Hepatocyte (in vitro differentiated cells): ENCODE measurements at regions not wholly inside any gene's neighbourhood (a gene's known extent, or its start where the extent isn't known, plus 50 kb on each side); places are given as distances from the start of the nearest gene placed in this dataset.

Experiments
- DNase-seq: peaks from one replicate; pipeline ENCODE4 v3.0.0-alpha.2; 2016; ENCODE audit warnings: low spot score
- H2AFZ ChIP-seq: fragments of 200-600 bp; sonication (generic); 2 replicates; pipeline ENCODE4 v1.6.0; 2016; ENCODE audit warnings: antibody characterized with exemption, mild to moderate bottlenecking
- H3K27ac ChIP-seq: fragments of 200-600 bp; sonication (generic); 2 replicates; pipeline ENCODE4 v1.5.1; 2016; ENCODE audit warnings: mild to moderate bottlenecking
- H3K27me3 ChIP-seq: fragments of 200-600 bp; sonication (generic); 2 replicates; pipeline ENCODE4 v1.6.1; 2016
- H3K36me3 ChIP-seq: fragments of 200-600 bp; sonication (generic); replicated peaks from 2 replicates; pipeline ENCODE4 v1.5.1; 2016; ENCODE audit warnings: low read depth; ENCODE audit not compliant: insufficient read depth
- H3K4me1 ChIP-seq: fragments of 200-600 bp; sonication (generic); 2 replicates; pipeline ENCODE4 v1.5.1; 2016; ENCODE audit warnings: mild to moderate bottlenecking, moderate library complexity; ENCODE audit not compliant: insufficient read depth
- H3K4me2 ChIP-seq: fragments of 200-600 bp; sonication (generic); 2 replicates; pipeline ENCODE4 v1.6.0; 2016
- H3K4me3 ChIP-seq: fragments of 200-600 bp; sonication (generic); 2 replicates; pipeline ENCODE4 v1.5.1; 2016; ENCODE audit warnings: mild to moderate bottlenecking
- H3K79me2 ChIP-seq: fragments of 200-600 bp; sonication (generic); 2 replicates; pipeline ENCODE4 v1.6.0; 2017; ENCODE audit warnings: mild to moderate bottlenecking
- H3K9me2 ChIP-seq: fragments of 200-600 bp; sonication (generic); replicated peaks from 2 replicates; pipeline ENCODE4 v1.6.0; 2017; ENCODE audit warnings: mild to moderate bottlenecking; ENCODE audit not compliant: insufficient read depth
- H3K9me3 ChIP-seq: fragments of 200-600 bp; sonication (generic); 2 replicates; pipeline ENCODE4 v1.5.1; 2016; ENCODE audit warnings: low read depth, mild to moderate bottlenecking
- H4K20me1 ChIP-seq: fragments of 200-600 bp; sonication (generic); 2 replicates; pipeline ENCODE4 v1.6.0; 2016; ENCODE audit warnings: mild to moderate bottlenecking; ENCODE audit not compliant: insufficient read depth, poor library complexity, severe bottlenecking
- EZH2 ChIP-seq: fragments of 200-600 bp; sonication (generic); IDR thresholded peaks from 2 replicates; pipeline ENCODE4 v1.6.1; 2016; ENCODE audit warnings: antibody characterized with exemption, mild to moderate bottlenecking, borderline replicate concordance
- EZH2phosphoT487 ChIP-seq: fragments of 200-600 bp; sonication (generic); IDR thresholded peaks from one replicate; pipeline ENCODE4 v1.6.1; 2018; ENCODE audit warnings: antibody characterized with exemption, mild to moderate bottlenecking, low read depth, moderate library complexity; ENCODE audit not compliant: unreplicated experiment, severe bottlenecking
- WGBS: methylation state at CpG from one replicate; pipeline ENCODE4 v1.1.6; 2016; ENCODE audit warnings: low lambda C conversion rate; ENCODE audit errors: missing lambda C conversion rate; 5-methylcytosine and 5-hydroxymethylcytosine counted together
- TF ChIP-seq, protein P1 (sequence below): fragments of 200-600 bp; sonication (generic); IDR thresholded peaks from 2 replicates; pipeline ENCODE4 v1.5.1; 2016; ENCODE audit warnings: antibody characterized with exemption, mild to moderate bottlenecking; ENCODE audit not compliant: poor library complexity

DNA sequence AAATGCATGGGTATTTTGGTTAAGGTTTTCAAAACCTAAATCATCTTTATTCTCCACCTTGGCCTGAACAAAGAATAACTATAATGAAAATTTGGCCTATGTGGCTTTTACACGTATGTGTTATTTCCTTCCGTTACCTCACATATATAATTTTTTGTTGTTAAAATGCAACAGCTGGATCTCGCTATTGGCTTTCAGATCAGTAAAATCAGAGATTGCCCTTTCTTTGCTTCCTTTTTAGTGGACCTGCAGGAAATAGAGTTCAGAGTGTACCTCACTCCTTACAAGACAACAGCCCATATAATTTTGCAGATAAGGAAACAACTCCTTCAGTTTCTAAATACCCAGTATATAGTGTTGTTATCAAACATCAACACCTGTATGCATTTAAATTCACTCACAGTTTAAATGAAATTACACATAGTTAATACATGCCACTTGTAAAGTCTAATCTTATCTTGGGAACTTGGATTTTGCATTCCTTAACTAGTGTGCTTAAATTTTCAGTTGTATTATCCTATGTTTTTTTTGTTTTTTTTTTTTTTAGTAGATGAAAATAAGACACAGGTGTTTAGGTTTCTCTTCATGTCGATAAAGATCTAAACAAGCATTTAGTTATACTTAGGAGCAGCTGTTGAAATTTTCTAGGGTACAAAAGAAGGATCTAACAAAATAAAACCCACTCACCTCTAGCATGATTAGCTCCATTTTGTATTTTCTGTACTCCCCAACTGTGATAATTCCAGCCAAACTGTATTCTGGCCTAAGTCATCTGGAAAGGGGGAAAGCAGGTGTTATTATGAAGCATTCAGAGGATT lies 96.2 kb upstream of the SPRY1 start:
- no peaks in the 10 kb centered on the region for H3K9me3 ChIP-seq
- DNase-seq, result no peak
- H3K27me3 ChIP-seq, result no peaks in the 10 kb centered on the region
- no peak overlapping the region for H3K27ac ChIP-seq
- TF ChIP-seq, protein P1, sequence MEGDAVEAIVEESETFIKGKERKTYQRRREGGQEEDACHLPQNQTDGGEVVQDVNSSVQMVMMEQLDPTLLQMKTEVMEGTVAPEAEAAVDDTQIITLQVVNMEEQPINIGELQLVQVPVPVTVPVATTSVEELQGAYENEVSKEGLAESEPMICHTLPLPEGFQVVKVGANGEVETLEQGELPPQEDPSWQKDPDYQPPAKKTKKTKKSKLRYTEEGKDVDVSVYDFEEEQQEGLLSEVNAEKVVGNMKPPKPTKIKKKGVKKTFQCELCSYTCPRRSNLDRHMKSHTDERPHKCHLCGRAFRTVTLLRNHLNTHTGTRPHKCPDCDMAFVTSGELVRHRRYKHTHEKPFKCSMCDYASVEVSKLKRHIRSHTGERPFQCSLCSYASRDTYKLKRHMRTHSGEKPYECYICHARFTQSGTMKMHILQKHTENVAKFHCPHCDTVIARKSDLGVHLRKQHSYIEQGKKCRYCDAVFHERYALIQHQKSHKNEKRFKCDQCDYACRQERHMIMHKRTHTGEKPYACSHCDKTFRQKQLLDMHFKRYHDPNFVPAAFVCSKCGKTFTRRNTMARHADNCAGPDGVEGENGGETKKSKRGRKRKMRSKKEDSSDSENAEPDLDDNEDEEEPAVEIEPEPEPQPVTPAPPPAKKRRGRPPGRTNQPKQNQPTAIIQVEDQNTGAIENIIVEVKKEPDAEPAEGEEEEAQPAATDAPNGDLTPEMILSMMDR, result no peak
- no peak for TF ChIP-seq EZH2
- no peak for TF ChIP-seq EZH2phosphoT487
- no peaks in the 10 kb centered on the region for H4K20me1 ChIP-seq
- H3K79me2 ChIP-seq, result no peaks in the 10 kb centered on the region
- no peak overlapping the region for H2AFZ ChIP-seq
- no peak overlapping the region for H3K4me3 ChIP-seq
- no peak overlapping the region for H3K4me2 ChIP-seq
- H3K36me3 ChIP-seq, result no peaks in the 10 kb centered on the region
- no peaks in the 10 kb centered on the region for H3K4me1 ChIP-seq
- H3K9me2 ChIP-seq, result no peaks in the 10 kb centered on the region
- WGBS, result 84% methylated on average over 4 of the region's 4 CpGs

DNA sequence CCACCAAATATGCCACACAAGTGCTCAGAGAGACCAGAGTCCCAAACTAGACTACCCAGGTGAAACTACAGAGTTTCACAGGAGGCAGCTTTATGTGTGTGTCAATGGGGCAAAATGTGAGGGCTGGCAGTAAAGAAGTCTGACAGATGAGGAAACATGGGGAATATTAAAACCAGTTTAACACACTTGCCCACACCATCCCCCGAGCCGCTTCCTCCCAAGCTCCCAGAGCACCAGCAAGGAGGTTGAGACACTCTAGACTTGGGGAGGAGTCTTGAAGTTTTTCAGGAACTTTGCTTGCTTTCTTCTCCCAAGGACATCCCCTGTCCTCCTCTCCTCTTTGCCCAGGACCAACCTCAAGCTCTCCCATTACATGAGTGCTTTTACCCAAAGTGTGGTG lies 94.7 kb upstream of the SPRY1 start:
- no peaks in the 10 kb centered on the region for H3K9me3 ChIP-seq
- no peaks in the 10 kb centered on the region for H4K20me1 ChIP-seq
- no peak overlapping the region for H3K27ac ChIP-seq
- H3K4me3 ChIP-seq, result no peak overlapping the region
- TF ChIP-seq, protein P1, result no peak
- TF ChIP-seq EZH2, result no peak
- TF ChIP-seq EZH2phosphoT487, result no peak
- WGBS, result 97% methylated on average over 2 of the region's 2 CpGs
- H3K4me2 ChIP-seq, result no peak overlapping the region
- H3K9me2 ChIP-seq, result no peaks in the 10 kb centered on the region
- H3K27me3 ChIP-seq, result no peaks in the 10 kb centered on the region
- H2AFZ ChIP-seq, result no peak overlapping the region
- H3K4me1 ChIP-seq, result no peaks in the 10 kb centered on the region
- H3K79me2 ChIP-seq, result no peaks in the 10 kb centered on the region
- no peak for DNase-seq
- H3K36me3 ChIP-seq, result no peaks in the 10 kb centered on the region

DNA sequence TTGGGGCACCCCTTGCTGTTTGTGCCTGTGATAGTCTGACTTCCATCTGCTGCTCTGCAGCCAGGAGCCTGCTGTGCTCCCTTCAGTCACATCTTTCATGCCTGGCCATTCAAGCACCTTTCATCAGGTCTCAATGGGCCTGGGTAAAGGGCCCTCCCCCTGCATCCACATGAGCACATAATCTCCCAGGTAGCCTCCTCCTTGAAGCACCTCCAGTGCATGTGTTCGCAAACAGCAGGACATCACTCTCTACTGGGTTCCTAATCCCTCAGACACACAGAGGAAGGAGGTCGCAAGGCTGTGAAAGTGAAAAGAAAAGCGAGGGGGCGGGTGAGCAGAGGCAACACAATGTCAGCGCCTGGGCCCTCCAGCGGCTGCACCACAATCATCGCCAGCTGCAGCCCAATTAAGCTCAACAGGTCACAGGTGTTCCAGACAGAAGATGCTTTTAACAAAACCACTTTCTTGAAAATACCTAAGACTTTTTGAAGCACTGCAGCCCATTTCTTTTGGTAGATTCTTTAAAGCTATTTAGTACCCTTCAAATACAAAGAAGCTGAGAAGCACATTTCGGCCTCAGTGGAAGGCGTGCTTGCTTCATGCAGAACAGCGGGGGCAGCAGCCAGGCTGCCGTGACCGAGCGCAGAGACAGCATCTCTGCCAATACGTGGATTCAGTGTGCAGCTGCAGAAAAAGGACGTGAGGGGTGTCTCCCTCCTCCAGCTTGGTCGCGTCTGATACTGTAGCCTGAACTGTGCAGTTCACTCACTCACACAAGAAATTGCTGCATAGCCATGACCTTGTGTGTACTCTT lies 92.2 kb upstream of the SPRY1 start:
- Histone ChIP-seq H3K4me3 (no peak overlapping the region), H3K27ac (no peak overlapping the region), H2AFZ (no peak overlapping the region), H3K4me1 (no peaks in the 10 kb centered on the region), H3K36me3 (no peaks in the 10 kb centered on the region), H3K4me2 (no peak overlapping the region), H3K79me2 (no peaks in the 10 kb centered on the region), H4K20me1 (no peaks in the 10 kb centered on the region), H3K9me2 (no peaks in the 10 kb centered on the region), H3K27me3 (no peaks in the 10 kb centered on the region), H3K9me3 (no peaks in the 10 kb centered on the region)
- 67% methylated on average over 17 of the region's 17 CpGs for WGBS
- TF ChIP-seq EZH2 (no peak), EZH2phosphoT487 (no peak)
- TF ChIP-seq, protein P1, result no peak
- no peak for DNase-seq
